NCI-H187 (cell line): ENCODE measurements at regions not wholly inside any gene's neighbourhood (a gene's known extent, or its start where the extent isn't known, plus 50 kb on each side); places are given as distances from the start of the nearest gene placed in this dataset.

ENCODE experiments used
- DNase-seq, 2 experiments: peaks; one replicate each; lab custom pipeline; 2025; lab: John Stamatoyannopoulos, UW

DNA sequence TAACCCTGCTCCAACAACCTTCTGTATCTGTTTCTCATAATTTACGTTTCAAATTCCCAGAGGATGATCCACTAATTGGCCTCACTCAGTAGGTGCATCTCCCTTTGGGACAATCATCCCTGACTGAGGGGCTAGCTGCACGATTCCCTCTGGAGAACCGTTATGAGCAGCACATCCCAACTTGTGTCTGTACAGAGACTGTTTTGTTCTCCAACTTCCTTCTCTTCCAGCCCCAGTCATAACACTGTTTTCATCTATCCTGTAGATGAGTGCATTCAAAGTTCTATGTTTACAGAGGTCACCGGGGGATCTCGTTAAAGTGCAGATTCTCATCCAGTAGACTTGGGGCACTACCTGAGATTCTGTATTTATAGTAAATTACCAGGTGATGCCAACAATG lies 187.2 kb downstream of the REEP3 start:
- DNase-seq, result no peak

GRCh38 chr10:63710703-63711102 lies 189.5 kb downstream of the REEP3 start:
- DNase-seq, result no peak

DNA sequence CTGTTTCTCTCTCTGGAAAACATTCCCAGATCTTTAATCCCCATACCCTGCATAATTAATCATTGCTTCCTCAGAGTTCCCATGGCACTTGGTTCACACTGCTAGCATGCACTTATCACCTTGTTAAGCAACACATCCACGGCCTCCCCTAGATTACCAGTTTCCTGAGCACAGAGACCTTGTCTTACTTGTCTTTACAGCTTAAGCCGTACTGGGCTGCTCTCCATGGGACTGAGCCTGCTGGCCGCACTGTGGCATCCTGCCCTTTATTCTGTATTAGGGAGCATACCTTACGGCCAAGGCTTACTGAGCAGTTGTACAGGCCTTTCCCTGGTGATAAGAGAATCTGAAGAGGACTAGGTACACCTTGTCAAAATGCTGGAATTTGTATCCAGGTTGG lies 190.2 kb downstream of the REEP3 start:
- no peak for DNase-seq

- DNase-seq, result peak; percentile 18 to 39
These were observed 190.9 kb downstream of the REEP3 start for GRCh38 chr10:63711867-63712716.

DNA sequence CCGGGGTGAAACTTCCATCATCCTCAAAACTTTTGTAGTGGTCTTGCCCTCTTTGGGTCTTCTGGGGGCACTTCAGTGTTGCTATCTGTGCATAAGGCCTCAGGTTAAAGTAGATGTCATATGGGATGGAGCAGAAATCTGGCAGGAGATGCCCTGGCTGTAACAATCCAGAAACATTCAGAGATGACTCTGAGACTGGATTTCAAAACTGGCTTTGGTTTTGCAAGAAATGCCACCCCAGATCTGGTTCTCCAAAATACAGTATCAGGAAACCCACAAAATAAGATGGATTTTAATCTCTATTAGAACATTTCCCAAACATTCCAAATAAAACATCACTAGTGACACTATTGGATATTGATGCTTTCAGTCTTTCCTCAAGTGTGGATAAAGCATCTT lies 191.5 kb downstream of the REEP3 start:
- DNase-seq, result no peak

GRCh38 chr10:63713191-63714144 lies 192.3 kb downstream of the REEP3 start:
- DNase-seq, result peak; percentile 26 to 37

GRCh38 chr10:63716016-63716580 lies 194.9 kb downstream of the REEP3 start:
- DNase-seq, result no peak

DNA sequence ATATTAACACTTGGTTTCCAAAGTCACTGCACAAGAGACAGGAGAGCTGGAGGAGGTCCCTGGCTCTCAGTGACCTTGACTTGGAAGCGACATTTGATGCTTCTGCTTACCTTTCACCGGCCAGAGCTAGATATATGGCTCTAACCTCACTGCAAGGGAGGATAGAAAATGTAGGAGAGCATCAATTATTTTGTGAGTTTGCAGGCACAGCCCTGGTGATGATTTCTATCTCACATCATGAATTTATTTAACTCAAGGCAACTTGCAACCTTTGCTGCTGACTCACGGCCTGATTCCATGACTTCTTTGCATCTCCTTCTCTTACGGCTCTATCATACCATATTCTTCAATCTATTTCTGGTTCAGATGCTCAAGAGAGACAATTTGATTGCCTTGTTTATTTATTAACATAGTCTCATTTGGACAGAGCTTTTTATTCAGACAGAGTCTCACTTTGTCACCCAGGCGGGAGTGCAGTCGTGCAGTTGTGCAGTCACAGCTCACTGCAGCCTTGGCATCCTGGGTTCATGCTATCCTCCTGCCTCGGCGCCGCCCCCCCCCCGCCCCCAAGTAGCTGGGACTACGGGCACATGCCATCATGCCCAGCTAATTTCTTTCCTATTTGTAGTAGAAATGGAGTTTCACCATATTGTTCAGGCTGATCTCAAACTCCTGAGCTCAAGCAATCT lies 196.0 kb downstream of the REEP3 start:
- DNase-seq, result no peak

DNA sequence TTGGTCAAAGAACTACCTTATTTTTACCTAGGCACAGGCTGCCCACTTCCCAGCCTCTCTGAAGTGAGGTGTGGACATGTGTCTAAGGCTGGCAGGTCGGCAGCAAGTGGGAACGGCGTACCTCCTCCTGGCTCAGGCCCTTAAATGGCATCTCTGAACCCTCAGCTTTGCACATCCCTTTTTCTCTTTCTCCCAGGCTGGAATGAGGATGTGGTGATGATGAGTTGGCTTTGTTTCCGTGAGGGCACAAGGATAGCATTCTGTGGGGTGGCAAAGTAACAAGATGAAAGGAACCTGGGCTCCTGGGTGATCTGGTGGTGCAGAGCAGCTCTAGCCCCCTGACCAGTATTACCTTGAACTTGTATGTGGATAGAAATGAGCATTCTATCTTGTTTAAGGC lies 196.8 kb downstream of the REEP3 start:
- no peak for DNase-seq

GRCh38 chr10:63718421-63718820 lies 197.2 kb downstream of the REEP3 start:
- no peak for DNase-seq

DNA sequence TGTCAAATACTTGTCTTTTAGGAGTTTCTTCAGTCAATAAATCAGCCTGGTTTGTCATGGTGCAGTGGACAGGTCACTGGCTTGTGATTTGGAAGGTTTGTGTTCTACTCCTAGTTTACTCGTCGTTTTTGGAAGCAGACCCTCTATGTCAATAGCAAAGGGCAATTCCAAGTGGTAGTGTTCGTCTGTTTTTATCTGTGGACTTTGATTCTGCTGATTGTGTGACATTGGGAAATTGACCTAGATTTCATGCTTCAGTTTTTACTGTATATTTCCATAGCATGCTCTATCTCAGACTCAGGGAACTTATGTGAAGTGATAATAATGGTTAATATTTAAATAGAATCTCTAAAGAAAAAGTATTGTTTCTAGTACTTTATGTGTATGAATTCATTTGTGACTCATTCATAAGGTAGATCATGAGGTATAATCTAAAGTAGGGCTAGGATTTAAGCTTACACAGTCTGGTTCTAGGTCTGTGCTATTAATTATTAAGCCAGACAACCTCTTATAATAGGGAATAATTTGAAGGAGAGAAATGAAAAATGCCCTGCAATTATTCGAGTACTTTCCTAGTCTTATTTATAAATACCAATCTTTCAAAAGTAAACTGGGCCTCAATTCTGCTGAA lies 198.1 kb downstream of the REEP3 start:
- DNase-seq, result no peak

GRCh38 chr10:63720072-63720537 lies 198.9 kb downstream of the REEP3 start:
- peak in 1 of 2 experiments; percentile 7 for DNase-seq

DNA sequence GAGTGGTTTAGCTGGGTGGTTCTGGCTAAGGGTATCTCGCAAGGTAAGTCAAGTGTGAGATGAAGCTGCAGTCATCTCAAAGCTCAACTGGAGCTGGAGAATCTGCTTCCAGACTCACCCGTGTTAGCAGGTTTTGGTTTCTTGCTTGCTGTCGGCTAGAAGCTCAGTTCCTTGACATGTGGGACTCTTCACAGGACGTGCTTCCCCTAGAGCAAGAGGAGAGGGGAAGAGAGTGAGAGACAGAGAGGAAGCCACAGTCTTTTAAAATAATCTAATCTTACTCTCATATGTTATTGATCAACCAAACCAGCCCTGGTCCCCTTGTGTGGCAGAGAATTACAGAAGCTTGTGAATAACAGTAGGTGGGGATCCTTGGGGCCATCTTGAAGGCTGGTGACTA lies 199.5 kb downstream of the REEP3 start:
- DNase-seq, result no peak

GRCh38 chr10:63722537-63722936 lies 201.3 kb downstream of the REEP3 start:
- no peak for DNase-seq

GRCh38 chr10:63723320-63723719 lies 202.1 kb downstream of the REEP3 start:
- no peak for DNase-seq

GRCh38 chr10:63723741-63724140 lies 202.5 kb downstream of the REEP3 start:
- no peak for DNase-seq

DNA sequence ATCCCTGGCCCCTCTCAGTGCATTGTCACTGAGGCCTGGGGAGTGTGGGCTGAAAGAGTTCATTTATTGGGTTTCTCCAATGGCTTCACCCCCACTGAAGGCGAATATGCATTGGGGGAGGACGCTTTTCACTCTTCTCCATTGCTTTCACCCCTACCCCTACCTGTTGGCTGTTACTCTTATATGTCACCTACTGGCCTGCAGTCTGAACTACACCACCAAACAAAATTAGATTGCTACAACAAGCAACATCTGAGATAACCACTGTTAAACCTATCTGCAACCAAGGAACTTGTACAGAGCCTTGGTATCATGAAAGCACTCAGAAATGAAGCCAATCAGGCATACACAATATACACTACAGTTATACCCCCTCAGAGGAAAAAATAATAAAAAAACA lies 203.7 kb downstream of the REEP3 start:
- DNase-seq, result no peak

GRCh38 chr10:63726867-63727266 lies 205.7 kb downstream of the REEP3 start:
- no peak for DNase-seq

GRCh38 chr10:63727636-63728035 lies 206.4 kb downstream of the REEP3 start:
- DNase-seq, result no peak

DNA sequence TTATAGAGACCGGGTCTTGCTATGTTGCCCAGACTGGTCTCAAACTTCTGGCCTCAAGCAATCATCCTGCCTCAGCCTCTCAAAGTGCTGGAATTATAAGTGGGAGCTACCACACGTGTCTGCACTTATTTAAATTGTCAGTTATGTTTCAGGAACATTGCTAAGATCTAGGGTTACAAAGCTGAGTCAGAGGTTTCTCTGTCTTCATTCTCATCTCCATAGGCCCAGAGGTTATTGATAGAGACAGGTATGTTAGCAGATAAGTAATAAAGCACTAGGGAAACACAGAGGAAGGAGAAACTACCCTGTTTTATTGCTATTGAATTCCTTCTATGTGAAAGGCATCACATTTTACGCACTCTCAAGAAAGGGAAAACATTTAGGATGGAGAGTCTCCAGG lies 214.1 kb downstream of the REEP3 start:
- no peak for DNase-seq

DNA sequence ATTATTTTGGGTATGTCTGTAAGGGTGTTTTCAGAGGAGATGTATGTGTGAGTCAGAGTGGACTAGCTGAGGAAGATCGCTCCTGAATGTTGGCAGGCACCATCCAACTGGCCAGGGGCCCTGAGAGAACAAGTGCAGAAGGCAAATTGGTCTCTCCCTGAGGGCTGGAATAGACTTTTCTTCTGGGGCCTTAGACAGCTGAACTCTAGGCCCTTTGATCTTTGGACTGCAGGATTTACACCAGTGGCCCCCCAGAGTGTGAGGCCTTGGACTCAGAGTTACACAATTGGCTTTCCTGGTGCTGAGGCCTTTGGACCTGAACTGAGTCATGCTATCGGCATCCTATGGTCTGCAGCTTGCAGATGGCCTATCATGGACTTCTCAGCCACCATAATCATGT lies 217.2 kb downstream of the REEP3 start:
- DNase-seq, result no peak
